ENCODE measurements at regions not wholly inside any gene's neighbourhood (a gene's known extent, or its start where the extent isn't known, plus 50 kb on each side); places are given as distances from the start of the nearest gene placed in this dataset.

DNA sequence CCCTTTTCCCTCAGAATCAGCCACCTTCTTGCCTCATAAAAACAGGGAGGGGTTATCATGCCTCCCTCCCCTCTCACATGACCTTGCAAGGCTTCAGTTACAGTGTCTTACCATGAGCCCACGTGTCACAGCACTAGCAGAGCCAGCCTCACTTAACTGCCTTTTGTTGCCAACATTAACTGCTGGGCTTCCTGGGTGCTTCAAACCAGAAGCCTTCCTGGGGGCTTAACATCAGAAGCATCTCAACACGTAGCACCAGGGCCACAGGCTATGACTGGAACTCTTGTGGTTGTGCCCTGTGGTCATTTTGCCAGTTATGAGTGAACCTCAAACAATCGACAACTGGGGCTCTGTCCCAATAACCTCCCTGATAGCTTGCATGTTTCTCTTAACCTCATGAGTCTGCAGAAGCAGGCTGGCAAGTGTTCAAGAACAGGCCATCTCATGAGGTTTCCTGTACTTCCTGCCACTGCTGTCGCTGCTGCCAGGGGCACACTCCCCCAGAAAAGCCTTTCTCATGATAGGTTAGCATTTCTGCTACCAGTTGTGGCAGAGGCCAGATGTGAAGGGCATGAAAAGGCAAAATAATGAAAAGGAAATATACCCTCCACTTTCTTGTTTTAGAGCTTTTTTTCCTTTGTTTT, 132.2 kb downstream of the GLUL start (continued):
- TF ChIP-seq, protein P1, sequence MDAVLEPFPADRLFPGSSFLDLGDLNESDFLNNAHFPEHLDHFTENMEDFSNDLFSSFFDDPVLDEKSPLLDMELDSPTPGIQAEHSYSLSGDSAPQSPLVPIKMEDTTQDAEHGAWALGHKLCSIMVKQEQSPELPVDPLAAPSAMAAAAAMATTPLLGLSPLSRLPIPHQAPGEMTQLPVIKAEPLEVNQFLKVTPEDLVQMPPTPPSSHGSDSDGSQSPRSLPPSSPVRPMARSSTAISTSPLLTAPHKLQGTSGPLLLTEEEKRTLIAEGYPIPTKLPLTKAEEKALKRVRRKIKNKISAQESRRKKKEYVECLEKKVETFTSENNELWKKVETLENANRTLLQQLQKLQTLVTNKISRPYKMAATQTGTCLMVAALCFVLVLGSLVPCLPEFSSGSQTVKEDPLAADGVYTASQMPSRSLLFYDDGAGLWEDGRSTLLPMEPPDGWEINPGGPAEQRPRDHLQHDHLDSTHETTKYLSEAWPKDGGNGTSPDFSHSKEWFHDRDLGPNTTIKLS (IDR thresholded peaks at IDR 0.05; ENCODE audit: borderline replicate concordance, low read depth), result peak; percentile 74; the same call in 1 of the 2 replicates
- TF ChIP-seq FOXP1 (CRISPR knock-in tag; IDR thresholded peaks at IDR 0.05) (no peak), POLR2H (tag; IDR thresholded peaks at IDR 0.05; ENCODE audit: low read depth) (peak; percentile 49; the same call in 1 of the 2 replicates), CREM (IDR thresholded peaks at IDR 0.05; ENCODE audit: low read depth) (peak; percentile 39; the same call in 1 of the 2 replicates), AFF1 (IDR thresholded peaks at IDR 0.05; ENCODE audit: low read depth in 1 of 2, partially characterized antibody in 2 of 2) (no peak), BRCA1 (IDR thresholded peaks at IDR 0.05) (no peak), BRCA1 (CRISPR knock-in tag; IDR thresholded peaks at IDR 0.05) (no peak), PHF21A (IDR thresholded peaks at IDR 0.05; ENCODE audit: borderline replicate concordance, low read depth) (no peak), ZFX (CRISPR knock-in tag; IDR thresholded peaks at IDR 0.05) (no peak), CREBBP (IDR thresholded peaks at IDR 0.05; ENCODE audit: low read depth, low read length) (no peak), BCLAF1 (IDR thresholded peaks at IDR 0.05; ENCODE audit: borderline replicate concordance in 1 of 2, control insufficient read depth in 1 of 2, low read depth in 2 of 2, low read length in 1 of 2) (no peak), KLF1 (tag; IDR thresholded peaks at IDR 0.05) (no peak), TAF9B (IDR thresholded peaks at IDR 0.05; ENCODE audit: partially characterized antibody) (no peak), TEAD4 (IDR thresholded peaks at IDR 0.05; ENCODE audit: low read length) (0 out of 2 replicates have a peak, but pooled peaks have one; percentile 16), TEAD4 (CRISPR knock-in tag; IDR thresholded peaks at IDR 0.05; ENCODE audit: borderline replicate concordance) (no peak), LEF1 (IDR thresholded peaks at IDR 0.05) (no peak), CBX5 (IDR thresholded peaks at IDR 0.05; ENCODE audit: borderline replicate concordance, low read depth) (no peak), ZNF121 (CRISPR knock-in tag; conservative IDR thresholded peaks at IDR 0.05) (no peak), CREB1 (IDR thresholded peaks at IDR 0.05) (peak; percentile 37; the same call in 1 of the 2 replicates), CREB1 (CRISPR knock-in tag; IDR thresholded peaks at IDR 0.05) (no peak), ZNF583 (CRISPR knock-in tag; IDR thresholded peaks at IDR 0.05) (peak; percentile 96)

All from K562 (cell line).